Suppressor macrophage (primary cell): ENCODE measurements at regions not wholly inside any gene's neighbourhood (a gene's known extent, or its start where the extent isn't known, plus 50 kb on each side); places are given as distances from the start of the nearest gene placed in this dataset.

Source experiments
- DNase-seq, 4 experiments: peaks; one replicate each; pipeline ENCODE4 v3.0.0-alpha.2; 2020 to 2022

GRCh38 chr21:25422610-25423608 is 184.4 kb downstream of the MRPL39 start:
- DNase-seq = no peak

DNA sequence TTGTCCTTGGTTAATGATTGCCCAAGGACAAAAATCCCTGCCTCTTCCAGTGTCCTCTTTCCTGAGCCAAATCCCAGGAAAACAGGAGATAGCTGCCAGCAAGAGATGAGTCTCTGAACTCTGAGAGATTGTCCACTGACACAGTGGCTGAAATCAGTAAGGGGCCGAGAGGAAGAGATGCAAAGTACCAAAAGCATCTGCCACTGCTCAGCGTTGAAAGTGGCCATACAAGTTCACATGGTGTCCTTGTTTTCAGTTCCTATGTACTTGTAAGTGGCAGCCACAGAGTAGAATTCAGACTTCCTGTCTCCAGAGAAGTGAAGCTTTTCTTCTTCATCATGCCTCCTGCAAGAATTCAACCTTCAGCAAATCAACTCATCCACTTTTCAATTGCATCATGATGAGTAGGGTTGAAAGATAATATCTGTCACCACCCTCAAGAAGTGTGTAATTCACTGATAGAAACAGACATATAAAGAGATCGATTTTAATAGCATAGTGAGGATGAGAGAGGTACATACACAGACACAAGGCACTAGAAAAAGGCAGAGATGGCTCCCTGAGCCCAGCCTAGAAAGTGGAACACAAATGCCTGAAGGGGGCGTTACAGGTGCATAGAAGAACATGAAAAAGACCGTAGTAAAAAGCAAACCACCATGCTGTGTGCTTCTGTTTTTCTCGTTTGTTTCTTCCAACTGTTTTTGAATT is 185.8 kb downstream of the MRPL39 start:
- DNase-seq = peak; percentile 70 to 89 (median 74)

GRCh38 chr21:25420831-25421230 is 186.4 kb downstream of the MRPL39 start:
- no peak for DNase-seq

GRCh38 chr21:25416669-25417068 is 190.6 kb downstream of the MRPL39 start:
- no peak for DNase-seq

- peak in 2 of 4 experiments; percentile 6 to 30 for DNase-seq
These were observed 195.2 kb downstream of the MRPL39 start for GRCh38 chr21:25412100-25412499.

GRCh38 chr21:25409978-25410377 is 197.3 kb downstream of the MRPL39 start:
- DNase-seq = no peak

GRCh38 chr21:25408666-25409065 is 198.6 kb downstream of the MRPL39 start:
- DNase-seq = no peak

DNA sequence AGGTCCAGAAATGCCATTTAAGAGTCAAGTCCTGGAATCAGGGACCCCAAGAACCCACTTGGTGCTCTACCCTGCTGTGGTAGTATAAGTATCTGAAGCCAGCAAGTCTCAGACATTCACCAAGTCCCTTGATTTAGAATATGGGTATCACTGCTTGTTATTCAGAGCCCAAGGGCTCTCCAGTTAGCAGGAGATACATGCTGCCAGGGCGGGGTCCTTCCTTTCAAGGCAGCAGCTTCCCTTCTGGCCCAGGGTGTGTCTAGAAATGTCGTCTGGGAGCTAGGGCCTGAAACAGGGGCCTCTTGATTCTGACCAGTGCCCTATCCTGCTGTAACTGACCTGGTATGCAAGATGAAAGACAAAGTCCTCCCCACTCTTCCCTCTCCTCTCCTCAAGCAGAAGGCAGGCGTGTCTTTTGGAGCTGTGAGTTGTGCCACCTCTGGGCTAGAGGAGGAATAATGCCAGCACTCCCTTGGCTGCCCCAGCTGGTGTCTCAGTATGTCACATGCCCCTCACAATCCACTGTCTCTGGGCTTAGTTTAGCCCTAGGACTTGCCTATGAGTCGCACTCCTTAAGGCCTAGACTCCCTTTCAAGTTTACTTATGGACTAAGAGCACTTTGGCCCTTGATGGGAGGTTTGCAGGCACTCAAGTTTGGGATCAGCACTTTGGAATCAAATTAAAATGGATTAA is 200.2 kb downstream of the MRPL39 start:
- DNase-seq = no peak

DNA sequence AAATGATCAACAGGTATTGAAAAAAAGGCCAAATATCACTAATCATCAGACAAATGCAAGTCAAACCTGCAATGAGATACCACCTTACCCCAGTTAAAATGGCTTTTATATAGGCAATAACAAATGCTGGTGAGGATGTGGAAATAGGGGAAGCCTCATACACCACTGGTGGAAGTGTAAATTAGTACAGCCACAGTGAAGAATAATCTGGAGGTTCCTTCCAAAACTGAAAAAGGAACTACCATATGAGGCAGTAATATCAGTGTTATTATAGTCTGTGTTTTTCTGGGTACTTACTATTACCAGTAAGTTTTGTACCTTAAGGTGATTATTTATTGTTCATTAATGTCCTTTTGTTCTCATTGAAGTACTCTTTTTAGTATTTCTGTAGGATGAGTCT is 201.3 kb downstream of the MRPL39 start:
- peak; percentile 14 to 65 (median 38) for DNase-seq

- no peak for DNase-seq
These were observed 204.9 kb downstream of the MRPL39 start for GRCh38 chr21:25402134-25402961.

GRCh38 chr21:25400427-25400826 is 206.9 kb downstream of the MRPL39 start:
- DNase-seq = no peak

DNA sequence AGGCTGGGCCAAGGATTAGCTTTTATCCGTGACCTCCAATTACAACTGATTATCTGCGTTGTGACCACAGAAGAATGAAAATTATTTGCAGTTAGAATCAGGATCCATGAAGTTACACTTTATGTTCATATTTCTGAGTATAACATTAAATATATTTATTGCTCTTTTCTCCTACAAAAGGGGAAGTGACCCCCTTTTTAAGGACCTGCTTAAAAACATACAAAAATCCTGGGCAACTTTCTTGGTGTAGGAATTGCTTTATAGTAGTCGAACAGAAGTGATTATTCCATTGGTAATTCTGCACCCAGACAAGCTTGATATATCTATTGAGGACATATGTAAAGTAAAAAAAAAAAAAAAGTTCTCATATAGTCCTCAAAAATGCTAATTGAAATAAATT is 208.7 kb downstream of the MRPL39 start:
- no peak for DNase-seq

DNA sequence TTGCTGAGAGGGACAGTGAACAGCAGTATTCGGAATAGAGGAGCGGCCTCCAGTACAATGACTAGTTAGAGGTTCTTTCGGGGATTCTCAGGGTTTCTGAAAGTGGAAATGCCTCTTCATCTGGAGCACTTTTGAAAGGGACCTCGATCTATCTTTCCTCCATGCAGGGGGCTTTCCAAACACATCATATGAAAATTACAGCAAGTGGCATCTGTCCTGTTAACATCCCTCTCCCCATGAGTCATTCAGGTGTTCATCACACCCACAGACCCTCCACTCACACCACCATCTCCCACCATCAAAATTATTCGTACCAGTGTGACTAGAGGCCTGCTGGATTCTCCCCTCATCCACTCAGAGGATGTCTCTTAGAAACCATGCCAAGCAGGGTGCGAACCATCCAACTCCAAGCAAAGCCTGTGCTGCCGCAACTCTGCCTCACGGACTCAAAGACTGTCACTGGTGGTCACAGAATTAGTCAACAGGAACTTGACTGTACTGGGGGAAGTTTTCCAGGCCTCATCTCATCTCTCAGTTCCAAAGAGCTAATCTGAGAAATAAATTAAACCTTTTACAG is 211.1 kb downstream of the MRPL39 start:
- DNase-seq = no peak

DNA sequence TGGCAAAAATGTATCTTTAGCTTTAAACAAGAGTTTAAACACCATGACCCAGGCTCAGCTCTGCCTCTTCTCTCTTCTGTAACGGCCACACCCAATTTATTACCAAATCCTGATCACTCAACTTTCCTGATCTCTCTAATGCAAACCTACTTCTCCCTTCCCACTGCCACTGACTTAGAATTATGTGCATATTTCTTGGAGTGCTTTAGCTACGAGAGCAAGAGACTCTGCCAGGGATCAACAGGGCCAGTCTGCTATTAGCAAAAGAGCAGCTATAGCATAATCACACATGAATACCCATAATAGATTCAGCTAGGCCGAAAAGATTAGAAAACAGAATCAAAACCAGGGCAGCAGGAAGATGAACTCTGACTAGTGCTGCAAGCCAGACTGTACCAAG is 215.5 kb downstream of the MRPL39 start:
- no peak for DNase-seq

GRCh38 chr21:25390701-25391100 is 216.6 kb downstream of the MRPL39 start:
- DNase-seq = peak in 3 of 4 experiments; percentile 8 to 39 (median 35)

GRCh38 chr21:25387665-25388064 is 219.6 kb downstream of the MRPL39 start:
- DNase-seq = no peak

- DNase-seq = peak; percentile 20 to 80 (median 61)
These were observed 221.3 kb downstream of the MRPL39 start for GRCh38 chr21:25385911-25386474.

GRCh38 chr21:25385341-25385740 is 221.9 kb downstream of the MRPL39 start:
- no peak for DNase-seq

GRCh38 chr21:25384782-25385181 is 222.5 kb downstream of the MRPL39 start:
- no peak for DNase-seq

DNA sequence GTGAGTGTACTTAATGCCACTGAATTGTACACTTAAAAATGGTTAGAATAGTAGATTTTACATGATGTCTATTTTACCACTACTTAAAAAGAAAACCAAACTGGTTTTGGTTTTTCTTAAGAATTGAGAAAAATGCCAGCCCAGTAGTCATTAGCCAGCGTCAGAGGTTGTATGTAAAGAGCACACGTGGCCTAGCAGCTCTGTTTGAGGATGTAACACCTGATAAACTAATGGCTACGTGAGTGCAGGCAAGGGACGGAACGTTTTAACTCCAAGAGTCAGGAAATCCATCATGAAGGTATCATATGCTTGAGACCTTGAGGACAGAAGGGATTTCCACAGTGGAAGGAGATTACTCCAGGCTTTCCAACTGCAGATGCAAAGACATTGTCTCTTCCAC is 223.7 kb downstream of the MRPL39 start:
- no peak for DNase-seq

DNA sequence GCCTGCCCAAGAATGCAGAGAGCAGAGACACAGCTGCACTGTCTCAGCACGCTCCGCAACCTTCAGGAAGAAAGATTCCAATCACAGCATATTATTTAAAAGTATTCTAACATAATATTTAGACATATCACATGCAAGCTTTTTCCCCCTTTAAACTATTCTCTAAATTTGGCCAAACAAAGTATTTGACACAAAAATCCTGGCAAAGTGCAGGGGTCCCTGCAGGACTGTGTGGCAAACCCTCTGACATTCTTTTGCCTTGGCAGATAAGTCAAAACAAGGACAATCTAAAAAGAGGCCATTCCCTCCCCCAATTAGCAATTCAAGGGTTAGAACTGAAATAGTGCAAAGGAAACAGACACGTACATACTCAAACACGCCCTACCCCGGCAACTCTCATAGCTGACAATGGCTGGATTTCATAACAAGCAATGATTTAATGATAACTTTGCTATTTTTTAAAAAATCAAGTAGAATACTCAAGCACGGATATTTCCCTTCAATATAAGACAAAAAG is 225.3 kb downstream of the MRPL39 start:
- no peak for DNase-seq
